ENCODE measurements at regions not wholly inside any gene's neighbourhood (a gene's known extent, or its start where the extent isn't known, plus 50 kb on each side); places are given as distances from the start of the nearest gene placed in this dataset.

DNA sequence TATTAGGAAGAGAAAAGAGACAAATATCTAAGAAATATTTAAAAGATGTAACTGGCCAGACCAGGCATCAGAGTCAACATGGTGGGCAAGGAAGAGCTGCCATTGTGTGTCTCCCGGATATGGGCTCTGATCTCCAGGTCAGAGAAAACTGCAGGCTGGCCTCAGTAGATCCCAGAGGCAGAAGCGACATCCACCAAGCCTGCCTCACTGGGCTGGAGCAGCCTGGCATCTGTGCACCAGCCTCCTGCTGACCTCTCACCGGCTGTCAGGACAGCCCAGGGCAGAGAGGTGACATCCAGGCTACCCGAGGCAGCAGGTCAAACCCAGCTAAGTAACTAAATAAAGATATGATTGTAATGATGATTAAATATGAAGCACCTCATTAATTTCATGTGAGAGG, 162.8 kb upstream of the TNRC6C start:
- TF ChIP-seq, protein P1, sequence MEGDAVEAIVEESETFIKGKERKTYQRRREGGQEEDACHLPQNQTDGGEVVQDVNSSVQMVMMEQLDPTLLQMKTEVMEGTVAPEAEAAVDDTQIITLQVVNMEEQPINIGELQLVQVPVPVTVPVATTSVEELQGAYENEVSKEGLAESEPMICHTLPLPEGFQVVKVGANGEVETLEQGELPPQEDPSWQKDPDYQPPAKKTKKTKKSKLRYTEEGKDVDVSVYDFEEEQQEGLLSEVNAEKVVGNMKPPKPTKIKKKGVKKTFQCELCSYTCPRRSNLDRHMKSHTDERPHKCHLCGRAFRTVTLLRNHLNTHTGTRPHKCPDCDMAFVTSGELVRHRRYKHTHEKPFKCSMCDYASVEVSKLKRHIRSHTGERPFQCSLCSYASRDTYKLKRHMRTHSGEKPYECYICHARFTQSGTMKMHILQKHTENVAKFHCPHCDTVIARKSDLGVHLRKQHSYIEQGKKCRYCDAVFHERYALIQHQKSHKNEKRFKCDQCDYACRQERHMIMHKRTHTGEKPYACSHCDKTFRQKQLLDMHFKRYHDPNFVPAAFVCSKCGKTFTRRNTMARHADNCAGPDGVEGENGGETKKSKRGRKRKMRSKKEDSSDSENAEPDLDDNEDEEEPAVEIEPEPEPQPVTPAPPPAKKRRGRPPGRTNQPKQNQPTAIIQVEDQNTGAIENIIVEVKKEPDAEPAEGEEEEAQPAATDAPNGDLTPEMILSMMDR (IDR thresholded peaks at IDR 0.05; ENCODE audit: control extremely low read depth in 1 of 3, insufficient read depth in 1 of 3, low read depth in 1 of 3, low read length in 3 of 3) = no peak
- TF ChIP-seq JUND (IDR thresholded peaks at IDR 0.05; ENCODE audit: low read length) (no peak), POLR2A (IDR thresholded peaks at IDR 0.05; ENCODE audit: control extremely low read depth in 1 of 2, low read depth in 2 of 2, low read length in 2 of 2) (no peak), RAD21 (IDR thresholded peaks at IDR 0.05 in 1 of 2, conservative IDR thresholded peaks at IDR 0.05 in 1 of 2; ENCODE audit: low read depth in 2 of 2, low read length in 2 of 2) (no peak), CHD2 (IDR thresholded peaks at IDR 0.05; ENCODE audit: low read length) (no peak), TAF1 (IDR thresholded peaks at IDR 0.05; ENCODE audit: low read depth, low read length) (no peak), RFX5 (IDR thresholded peaks at IDR 0.05; ENCODE audit: borderline replicate concordance, low read depth, low read length) (no peak), EP300 (IDR thresholded peaks at IDR 0.05; ENCODE audit: borderline replicate concordance in 1 of 2, low read depth in 2 of 2, low read length in 2 of 2) (no peak), EGR1 (IDR thresholded peaks at IDR 0.05; ENCODE audit: borderline replicate concordance, low read depth, low read length) (no peak), ZNF274 (IDR thresholded peaks at IDR 0.05; ENCODE audit: borderline replicate concordance, extremely low read depth, low read length) (no peak), YY1 (IDR thresholded peaks at IDR 0.05; ENCODE audit: low read depth, low read length) (no peak), PHF8 (conservative IDR thresholded peaks at IDR 0.05; ENCODE audit: low read depth, low read length) (no peak)
